GM13977 (cell line): ENCODE measurements at regions not wholly inside any gene's neighbourhood (a gene's known extent, or its start where the extent isn't known, plus 50 kb on each side); places are given as distances from the start of the nearest gene placed in this dataset.

Experiments used
- DNase-seq: peaks from one replicate; pipeline ENCODE4 v3.0.0; 2012; ENCODE audit warnings: low spot score
- CTCF ChIP-seq: IDR thresholded peaks from 2 replicates; pipeline ENCODE4 v1.5.1; 2012; ENCODE audit warnings: mild to moderate bottlenecking, control low read depth; ENCODE audit not compliant: insufficient read depth; ENCODE audit errors: extremely low read depth, missing control alignments
- in situ Hi-C: fragments of 300-500 bp; cut with MboI; formaldehyde crosslinking; loops from one replicate; pipeline ENCODE4 v1.12.0; 2022; ENCODE audit warnings: low sequenced_read_pairs, low pct_unique_long_range_greater_than_20kb, mixed read lengths, inconsistent platforms; ENCODE audit not compliant: unreplicated experiment

GRCh38 chr2:129782633-129782990 lies 196.9 kb upstream of the RAB6C start:
- DNase-seq, result no peak
- in situ Hi-C loops, result no loop called here
- TF ChIP-seq CTCF, result no peak

DNA sequence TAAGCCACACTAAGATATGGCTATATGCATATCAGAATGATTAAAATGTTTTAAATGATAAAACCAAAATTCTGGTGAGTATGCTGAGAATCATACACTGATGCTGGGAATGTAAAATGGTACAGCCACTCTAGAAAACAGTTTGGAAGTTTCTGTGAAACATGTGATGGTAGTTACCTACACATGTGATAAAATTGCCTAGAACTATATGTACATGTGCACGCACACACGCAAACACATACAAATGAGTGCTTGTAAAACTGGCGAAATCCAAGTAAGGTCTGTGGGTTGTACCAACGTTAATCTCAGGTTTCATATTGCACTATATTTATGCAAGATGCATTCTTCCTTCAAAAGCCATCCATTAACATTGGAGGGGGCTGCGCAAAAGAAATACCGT lies 195.0 kb upstream of the RAB6C start:
- no peak for DNase-seq
- TF ChIP-seq CTCF, result no peak
- in situ Hi-C loops, result no loop called here

GRCh38 chr2:129791712-129792111 lies 187.8 kb upstream of the RAB6C start:
- no peak for DNase-seq
- in situ Hi-C loops, result no loop called here
- TF ChIP-seq CTCF, result no peak

DNA sequence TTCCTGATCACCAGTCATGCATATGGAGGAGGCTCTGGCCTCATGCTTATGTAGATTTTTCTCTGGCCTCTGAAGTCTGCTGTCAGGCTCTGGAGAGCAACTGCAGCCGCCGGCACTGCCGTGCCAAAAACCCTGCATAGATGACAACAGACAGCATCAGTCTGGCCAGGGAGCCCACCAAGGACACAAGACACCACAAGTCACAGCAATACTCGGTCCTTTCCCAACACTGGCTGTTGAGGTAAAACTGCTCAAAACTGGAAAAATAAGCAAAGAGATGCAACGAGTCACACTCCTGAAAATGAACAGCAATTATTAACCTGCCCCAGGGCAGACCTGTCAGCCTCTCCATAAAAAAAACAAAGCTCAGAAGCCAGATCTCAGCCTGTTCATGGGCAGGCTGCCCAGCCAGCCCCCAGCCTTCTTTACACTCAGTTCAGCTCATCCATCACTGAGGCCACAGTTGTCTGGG lies 186.0 kb upstream of the RAB6C start:
- no peak for TF ChIP-seq CTCF
- in situ Hi-C loops, result no loop called here
- DNase-seq, result no peak

- no peak for DNase-seq
- no peak for TF ChIP-seq CTCF
- in situ Hi-C loops, result no loop called here
Observed at GRCh38 chr2:129794116-129794515, 185.3 kb upstream of the RAB6C start.

DNA sequence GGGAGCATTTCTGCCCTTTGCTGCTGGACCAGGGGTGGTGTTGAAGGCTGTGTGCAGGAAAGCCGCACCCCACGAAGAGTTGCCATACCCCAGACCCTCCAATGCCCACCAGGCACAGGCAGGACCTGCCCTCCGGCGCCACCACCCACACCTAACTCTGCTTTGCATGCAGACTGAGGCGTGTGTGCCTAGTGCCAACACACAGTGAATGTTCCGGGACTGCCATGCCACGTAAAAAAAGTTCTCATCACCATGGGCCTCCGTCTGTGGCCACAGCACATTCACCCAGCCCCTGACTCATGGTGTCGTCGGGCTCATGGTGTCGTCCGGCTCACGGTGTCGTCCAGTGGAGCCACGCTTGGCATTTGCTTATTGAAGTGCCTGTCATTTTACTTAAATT lies 184.9 kb upstream of the RAB6C start:
- TF ChIP-seq CTCF, result no peak
- in situ Hi-C loops, result no loop called here
- DNase-seq, result no peak

DNA sequence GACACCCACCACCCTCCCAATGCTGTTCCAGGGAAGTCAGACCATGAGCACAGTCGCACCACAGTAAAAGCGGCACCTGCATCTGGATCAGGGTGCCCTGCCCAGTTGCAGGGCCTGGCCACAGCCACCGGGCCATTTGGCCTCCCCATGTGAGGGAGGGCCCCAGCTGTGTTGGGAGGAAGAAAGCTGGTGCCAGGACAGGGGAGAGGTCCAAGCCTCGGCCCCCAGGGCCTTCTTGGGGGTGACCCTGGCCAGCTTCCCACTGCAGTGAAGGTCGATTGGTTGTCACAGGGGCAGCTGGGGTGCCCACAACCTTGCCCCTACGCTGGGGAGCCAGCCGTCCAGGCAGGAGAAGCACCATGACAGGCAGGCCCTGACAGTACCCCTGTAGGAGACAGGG lies 183.2 kb upstream of the RAB6C start:
- in situ Hi-C loops, result no loop called here
- DNase-seq, result no peak
- no peak for TF ChIP-seq CTCF
